ENCODE measurements at regions not wholly inside any gene's neighbourhood (a gene's known extent, or its start where the extent isn't known, plus 50 kb on each side); places are given as distances from the start of the nearest gene placed in this dataset.

- no peak overlapping the region for H3K4me3 Mint-ChIP-seq
- peaks cover 1% of the 10 kb centered on the region; the same call in 2 of the 3 replicates for H3K4me1 Mint-ChIP-seq
- peak overlapping the region; percentile 18 for H2AFZ ChIP-seq
- no peak overlapping the region for H3K27ac Mint-ChIP-seq
- ATAC-seq (no peak), DNase-seq (ENCODE audit: low spot score) (no peak)
- H3K27me3 ChIP-seq (ENCODE audit: insufficient read depth) = no peaks in the 10 kb centered on the region
- H3K27ac ChIP-seq (ENCODE audit: low read depth) = no peak overlapping the region
- TF ChIP-seq STAT1 (IDR thresholded peaks at IDR 0.05; ENCODE audit: unreplicated experiment) (no peak), JUNB (IDR thresholded peaks at IDR 0.05; ENCODE audit: unreplicated experiment) (no peak), CTCF (conservative IDR thresholded peaks at IDR 0.05; ENCODE audit: low read depth in 2 of 2) (no peak), EZH2phosphoT487 (IDR thresholded peaks at IDR 0.05; ENCODE audit: unreplicated experiment) (no peak), ETS1 (IDR thresholded peaks at IDR 0.05) (no peak), ZNF462 (CRISPR knock-in tag; IDR thresholded peaks at IDR 0.05) (no peak), POLR2AphosphoS5 (IDR thresholded peaks at IDR 0.05; ENCODE audit: low read depth) (no peak), REST (IDR thresholded peaks at IDR 0.05; ENCODE audit: unreplicated experiment) (no peak), ZNF331 (CRISPR knock-in tag; IDR thresholded peaks at IDR 0.05; ENCODE audit: low read depth) (no peak), CREB1 (CRISPR knock-in tag; IDR thresholded peaks at IDR 0.05; ENCODE audit: low read depth) (no peak), EZH2 (IDR thresholded peaks at IDR 0.05; ENCODE audit: low read depth, unreplicated experiment) (no peak), NANOG (IDR thresholded peaks at IDR 0.05; ENCODE audit: borderline replicate concordance) (no peak), ZNF114 (CRISPR knock-in tag; IDR thresholded peaks at IDR 0.05) (no peak)
- H3K9me3 Mint-ChIP-seq = no peaks in the 10 kb centered on the region; the same call in 1 of the 3 replicates
- H3K27me3 Mint-ChIP-seq (ENCODE audit: insufficient read depth, low read depth, poor library complexity) = no peaks in the 10 kb centered on the region
- H3K79me2 ChIP-seq (replicated peaks; ENCODE audit: insufficient read depth) = no peaks in the 10 kb centered on the region
- H3K36me3 ChIP-seq (ENCODE audit: insufficient read depth) = no peaks in the 10 kb centered on the region
- H3F3A ChIP-seq (replicated peaks; ENCODE audit: low read depth) = no peaks in the 10 kb centered on the region
- H3K4me3 ChIP-seq = no peak overlapping the region
- H3K36me3 Mint-ChIP-seq (ENCODE audit: low read depth) = no peaks in the 10 kb centered on the region
- H3K4me1 ChIP-seq (ENCODE audit: insufficient read depth) = no peaks in the 10 kb centered on the region
- peaks cover 6% of the 10 kb centered on the region; the same call in 1 of the 2 replicates for H3K9me2 ChIP-seq (ENCODE audit: insufficient read depth)
- H3K4me2 ChIP-seq = no peak overlapping the region
- 0 out of 2 replicates have a peak, but pooled peaks cover 3% of the 10 kb centered on the region for H4K20me1 ChIP-seq (replicated peaks; ENCODE audit: insufficient read depth)
Observed at GRCh38 chr9:89826186-89826585, 221.4 kb downstream of the GADD45G start.

Data from GM23338 (cell line).